Naive thymus-derived CD4-positive, alpha-beta T cell (primary cell): ENCODE measurements at regions not wholly inside any gene's neighbourhood (a gene's known extent, or its start where the extent isn't known, plus 50 kb on each side); places are given as distances from the start of the nearest gene placed in this dataset.

Experiments used
- ATAC-seq: fragments of 150-1000 bp; cut with Tn5 transposase; 2 replicates; pipeline ENCODE4 v1.10.0; 2021; ENCODE audit warnings: mild to moderate bottlenecking, moderate library complexity
- CTCF ChIA-PET: fragments of 350-600 bp; sonication (Branson Sonifier 250); formaldehyde crosslinking; loops from one replicate; lab custom pipeline; 2021; ENCODE audit warnings: antibody characterized with exemption; lab: Charles Lee
- POLR2A ChIA-PET: fragments of 350-600 bp; sonication (Branson Sonifier 250); formaldehyde crosslinking; loops from one replicate; lab custom pipeline; 2021; ENCODE audit warnings: antibody characterized with exemption, inconsistent platforms; lab: Charles Lee
- DNase-seq, 9 donors: peaks; one replicate each; pipeline versions ENCODE4 v3.0.0 to v3.0.0-alpha.2; 2020 to 2022; ENCODE audit warnings: mixed read lengths in 1 of 9
- H3K27ac ChIP-seq: one replicate; pipeline ENCODE4 v1.7.0; 2013; ENCODE audit warnings: mild to moderate bottlenecking, low read depth, low read length, moderate library complexity
- H3K27me3 ChIP-seq, 2 donors: one replicate each; pipeline ENCODE4 v1.7.0; 2013; ENCODE audit warnings: low read length in 2 of 2, mild to moderate bottlenecking in 2 of 2, moderate library complexity in 2 of 2; ENCODE audit not compliant: control insufficient read depth in 2 of 2, insufficient read depth in 2 of 2
- H3K36me3 ChIP-seq, 3 experiments: 1 replicate in 2 of 3; 2 replicates in 1 of 3; pipeline ENCODE4 v1.7.0; 2013; ENCODE audit warnings: low read length in 3 of 3, mild to moderate bottlenecking in 3 of 3, moderate library complexity in 1 of 3; ENCODE audit not compliant: insufficient read depth in 3 of 3, control insufficient read depth in 2 of 3
- H3K4me1 ChIP-seq, 2 donors: one replicate each; pipeline ENCODE4 v1.7.0; 2013; ENCODE audit warnings: low read length in 2 of 2, mild to moderate bottlenecking in 2 of 2, moderate library complexity in 1 of 2; ENCODE audit not compliant: control insufficient read depth in 2 of 2, insufficient read depth in 2 of 2
- H3K4me3 ChIP-seq: 2 replicates; pipeline ENCODE4 v1.7.0; 2013; ENCODE audit warnings: mild to moderate bottlenecking, low read length
- H3K9me3 ChIP-seq, 3 experiments: 1 replicate in 2 of 3; 2 replicates in 1 of 3; pipeline ENCODE4 v1.7.0; 2013; ENCODE audit warnings: low read length in 3 of 3; ENCODE audit not compliant: control insufficient read depth in 2 of 3
- H3K27ac Mint-ChIP-seq, 9 donors: one replicate each; pipeline ENCODE4 v1.8.0; 2020 to 2022; ENCODE audit warnings: mixed read lengths in 9 of 9, mild to moderate bottlenecking in 8 of 9, moderate library complexity in 5 of 9, inconsistent platforms in 2 of 9
- H3K27me3 Mint-ChIP-seq, 5 donors: one replicate each; pipeline ENCODE4 v1.8.0; 2021 to 2022; ENCODE audit warnings: mixed read lengths in 5 of 5, mild to moderate bottlenecking in 1 of 5
- H3K36me3 Mint-ChIP-seq, 5 donors: one replicate each; pipeline ENCODE4 v1.8.0; 2020 to 2022; ENCODE audit warnings: mixed read lengths in 5 of 5, mild to moderate bottlenecking in 3 of 5, inconsistent platforms in 1 of 5
- H3K4me1 Mint-ChIP-seq, 7 donors: one replicate each; pipeline ENCODE4 v1.8.0; 2020 to 2022; ENCODE audit warnings: mixed read lengths in 7 of 7, mild to moderate bottlenecking in 3 of 7, inconsistent platforms in 1 of 7
- H3K4me3 Mint-ChIP-seq, 10 donors: one replicate each; pipeline ENCODE4 v1.8.0; 2020 to 2022; ENCODE audit warnings: mild to moderate bottlenecking in 10 of 10, mixed read lengths in 10 of 10, moderate library complexity in 6 of 10, inconsistent platforms in 2 of 10
- H3K9me3 Mint-ChIP-seq, 11 donors: one replicate each; pipeline ENCODE4 v1.8.0; 2020 to 2022; ENCODE audit warnings: mixed read lengths in 11 of 11, mild to moderate bottlenecking in 4 of 11, inconsistent platforms in 1 of 11, moderate library complexity in 1 of 11
- intact Hi-C, 2 donors: fragments of 100-400 bp; cut with micrococcal nuclease; formaldehyde crosslinking; loops; one replicate each; pipeline ENCODE4 v1.15.1; 2023

- no peak for DNase-seq
- H3K9me3 ChIP-seq: no peaks in the 10 kb centered on the region
- Mint-ChIP-seq H3K9me3 (peaks cover 0 to 12% (median 3%) of the 10 kb centered on the region in 11 donors), H3K27ac (no peak overlapping the region), H3K4me1 (no peaks in the 10 kb centered on the region), H3K4me3 (no peak overlapping the region), H3K27me3 (peaks cover 4 to 13% (median 7%) of the 10 kb centered on the region in 5 donors), H3K36me3 (no peaks in the 10 kb centered on the region)
- no peak overlapping the region for H3K4me3 ChIP-seq
- ATAC-seq: no peak
- CTCF ChIA-PET: no interaction called here
- no peaks in the 10 kb centered on the region for H3K4me1 ChIP-seq
- intact Hi-C loops: no loop called here
- no peaks in the 10 kb centered on the region for H3K36me3 ChIP-seq
- no peaks in the 10 kb centered on the region for H3K27me3 ChIP-seq
- no peak overlapping the region for H3K27ac ChIP-seq
- POLR2A ChIA-PET: no interaction called here
These were observed 81.5 kb upstream of the MAPK10 start for GRCh38 chr4:86441175-86441936.

GRCh38 chr4:86442881-86443280 is 83.0 kb upstream of the MAPK10 start:
- H3K27me3 Mint-ChIP-seq: peaks cover 4 to 20% (median 7%) of the 10 kb centered on the region in 5 donors
- no peak overlapping the region for H3K4me3 ChIP-seq
- H3K4me1 ChIP-seq: no peaks in the 10 kb centered on the region
- no peak overlapping the region for H3K4me3 Mint-ChIP-seq
- H3K36me3 Mint-ChIP-seq: no peaks in the 10 kb centered on the region
- H3K27ac ChIP-seq: no peak overlapping the region
- ChIA-PET CTCF (no interaction called here), POLR2A (no interaction called here)
- DNase-seq (no peak), ATAC-seq (no peak)
- intact Hi-C loops: no loop called here
- no peaks in the 10 kb centered on the region for H3K27me3 ChIP-seq
- H3K27ac Mint-ChIP-seq: no peak overlapping the region
- H3K4me1 Mint-ChIP-seq: no peaks in the 10 kb centered on the region
- no peaks in the 10 kb centered on the region for H3K36me3 ChIP-seq
- H3K9me3 ChIP-seq: no peaks in the 10 kb centered on the region
- H3K9me3 Mint-ChIP-seq: peaks cover 0 to 12% (median 3%) of the 10 kb centered on the region in 11 donors

- POLR2A ChIA-PET: no interaction called here
- Histone ChIP-seq H3K4me1 (no peaks in the 10 kb centered on the region), H3K4me3 (no peak overlapping the region), H3K27me3 (no peaks in the 10 kb centered on the region), H3K27ac (no peak overlapping the region), H3K9me3 (no peaks in the 10 kb centered on the region), H3K36me3 (no peaks in the 10 kb centered on the region)
- ATAC-seq (no peak), DNase-seq (no peak)
- Mint-ChIP-seq H3K4me1 (no peaks in the 10 kb centered on the region), H3K27ac (no peak overlapping the region), H3K4me3 (no peak overlapping the region), H3K9me3 (peaks cover 0 to 12% (median 3%) of the 10 kb centered on the region in 11 donors), H3K27me3 (peaks cover 4 to 24% (median 7%) of the 10 kb centered on the region in 5 donors), H3K36me3 (no peaks in the 10 kb centered on the region)
- CTCF ChIA-PET: no interaction called here
- intact Hi-C loops: no loop called here
These were observed 83.6 kb upstream of the MAPK10 start for GRCh38 chr4:86443495-86443894.

GRCh38 chr4:86446996-86447395 is 87.1 kb upstream of the MAPK10 start:
- no peaks in the 10 kb centered on the region for H3K36me3 ChIP-seq
- no peaks in the 10 kb centered on the region for H3K27me3 ChIP-seq
- ChIA-PET POLR2A (no interaction called here), CTCF (no interaction called here)
- no peaks in the 10 kb centered on the region for H3K4me1 ChIP-seq
- H3K27ac ChIP-seq: no peak overlapping the region
- Mint-ChIP-seq H3K9me3 (peaks cover 0 to 12% (median 3%) of the 10 kb centered on the region in 11 donors), H3K4me1 (no peaks in the 10 kb centered on the region), H3K27ac (no peak overlapping the region), H3K4me3 (no peak overlapping the region), H3K36me3 (no peaks in the 10 kb centered on the region), H3K27me3 (peaks cover 10 to 36% (median 15%) of the 10 kb centered on the region in 5 donors)
- no peak overlapping the region for H3K4me3 ChIP-seq
- H3K9me3 ChIP-seq: no peaks in the 10 kb centered on the region
- no peak for DNase-seq
- no peak for ATAC-seq
- intact Hi-C loops: no loop called here

- H3K4me3 Mint-ChIP-seq: peak overlapping the region in 4 of 10 donors; percentile 2 to 25 (median 11)
- no peaks in the 10 kb centered on the region for H3K4me1 Mint-ChIP-seq
- Histone ChIP-seq H3K27ac (no peak overlapping the region), H3K4me1 (no peaks in the 10 kb centered on the region), H3K36me3 (no peaks in the 10 kb centered on the region), H3K27me3 (no peaks in the 10 kb centered on the region), H3K9me3 (no peaks in the 10 kb centered on the region), H3K4me3 (no peak overlapping the region)
- CTCF ChIA-PET: no interaction called here
- peaks cover 0 to 8% (median 0%) of the 10 kb centered on the region in 11 donors for H3K9me3 Mint-ChIP-seq
- H3K27ac Mint-ChIP-seq: no peak overlapping the region
- no peaks in the 10 kb centered on the region for H3K36me3 Mint-ChIP-seq
- no peak for ATAC-seq
- intact Hi-C loops: no loop called here
- no peak for DNase-seq
- H3K27me3 Mint-ChIP-seq: peaks cover 7 to 41% (median 12%) of the 10 kb centered on the region in 5 donors
- POLR2A ChIA-PET: no interaction called here
These were observed 89.0 kb upstream of the MAPK10 start for GRCh38 chr4:86448871-86449270.

GRCh38 chr4:86449746-86450588 is 90.1 kb upstream of the MAPK10 start:
- H3K4me1 Mint-ChIP-seq: no peaks in the 10 kb centered on the region
- H3K27me3 ChIP-seq: no peaks in the 10 kb centered on the region
- H3K9me3 ChIP-seq: no peaks in the 10 kb centered on the region
- POLR2A ChIA-PET: no interaction called here
- no peak overlapping the region for H3K27ac Mint-ChIP-seq
- DNase-seq (no peak), ATAC-seq (no peak)
- peaks cover 0 to 7% (median 0%) of the 10 kb centered on the region in 11 donors for H3K9me3 Mint-ChIP-seq
- H3K36me3 Mint-ChIP-seq: no peaks in the 10 kb centered on the region
- H3K36me3 ChIP-seq: no peaks in the 10 kb centered on the region
- no peak overlapping the region for H3K4me3 Mint-ChIP-seq
- H3K4me1 ChIP-seq: no peaks in the 10 kb centered on the region
- peaks cover 9 to 40% (median 16%) of the 10 kb centered on the region in 5 donors for H3K27me3 Mint-ChIP-seq
- intact Hi-C loops: no loop called here
- CTCF ChIA-PET: no interaction called here
- H3K27ac ChIP-seq: no peak overlapping the region
- H3K4me3 ChIP-seq: no peak overlapping the region
